ENCODE measurements at regions not wholly inside any gene's neighbourhood (a gene's known extent, or its start where the extent isn't known, plus 50 kb on each side); places are given as distances from the start of the nearest gene placed in this dataset.

DNA sequence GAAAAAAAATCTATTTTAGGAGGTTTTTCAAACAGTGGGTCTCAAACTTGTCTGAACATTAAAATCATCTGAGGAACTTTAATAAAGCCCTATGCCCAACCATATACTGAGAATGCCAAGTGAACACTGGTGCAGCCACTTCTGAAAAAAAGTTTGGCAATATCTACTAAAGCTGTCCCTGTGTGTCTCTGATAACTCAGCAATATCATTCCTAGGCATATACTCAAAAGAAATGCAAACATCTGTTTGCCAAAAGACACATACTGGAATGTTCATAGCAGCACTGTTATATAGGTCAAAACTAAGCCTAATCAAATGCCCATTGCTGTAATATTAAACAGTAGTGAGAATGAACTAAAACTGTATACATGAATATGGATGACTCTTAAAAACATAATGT, 74.2 kb upstream of the RGS4 start:
- H3K36me3 ChIP-seq: no peaks in the 10 kb centered on the region
- DNase-seq: no peak
- no peaks in the 10 kb centered on the region for H3K9me3 ChIP-seq
- no peaks in the 10 kb centered on the region for H3K27me3 ChIP-seq
- no peaks in the 10 kb centered on the region for H3K4me1 ChIP-seq
- H3K4me3 ChIP-seq: no peak overlapping the region
- ATAC-seq (ENCODE audit: low FRiP score in 2 of 2): no peak
- no peak for TF ChIP-seq POLR2AphosphoS5 (IDR thresholded peaks at IDR 0.05)
- TF ChIP-seq EP300 (IDR thresholded peaks at IDR 0.05): no peak
- TF ChIP-seq POLR2A (IDR thresholded peaks at IDR 0.05): no peak
- TF ChIP-seq, protein P1, sequence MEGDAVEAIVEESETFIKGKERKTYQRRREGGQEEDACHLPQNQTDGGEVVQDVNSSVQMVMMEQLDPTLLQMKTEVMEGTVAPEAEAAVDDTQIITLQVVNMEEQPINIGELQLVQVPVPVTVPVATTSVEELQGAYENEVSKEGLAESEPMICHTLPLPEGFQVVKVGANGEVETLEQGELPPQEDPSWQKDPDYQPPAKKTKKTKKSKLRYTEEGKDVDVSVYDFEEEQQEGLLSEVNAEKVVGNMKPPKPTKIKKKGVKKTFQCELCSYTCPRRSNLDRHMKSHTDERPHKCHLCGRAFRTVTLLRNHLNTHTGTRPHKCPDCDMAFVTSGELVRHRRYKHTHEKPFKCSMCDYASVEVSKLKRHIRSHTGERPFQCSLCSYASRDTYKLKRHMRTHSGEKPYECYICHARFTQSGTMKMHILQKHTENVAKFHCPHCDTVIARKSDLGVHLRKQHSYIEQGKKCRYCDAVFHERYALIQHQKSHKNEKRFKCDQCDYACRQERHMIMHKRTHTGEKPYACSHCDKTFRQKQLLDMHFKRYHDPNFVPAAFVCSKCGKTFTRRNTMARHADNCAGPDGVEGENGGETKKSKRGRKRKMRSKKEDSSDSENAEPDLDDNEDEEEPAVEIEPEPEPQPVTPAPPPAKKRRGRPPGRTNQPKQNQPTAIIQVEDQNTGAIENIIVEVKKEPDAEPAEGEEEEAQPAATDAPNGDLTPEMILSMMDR (IDR thresholded peaks at IDR 0.05): no peak
- no peak overlapping the region for H3K27ac ChIP-seq

GRCh38 chr1:162993846-162994245, 75.3 kb upstream of the RGS4 start:
- Histone ChIP-seq H3K9me3 (no peaks in the 10 kb centered on the region), H3K27ac (no peak overlapping the region), H3K4me3 (no peak overlapping the region), H3K4me1 (no peaks in the 10 kb centered on the region), H3K36me3 (no peaks in the 10 kb centered on the region), H3K27me3 (no peaks in the 10 kb centered on the region)
- WGBS, 2 donors: 39 to 56% methylated on average over 3 of the region's 3 CpGs
- TF ChIP-seq, protein P1 (IDR thresholded peaks at IDR 0.05): no peak
- TF ChIP-seq EP300 (IDR thresholded peaks at IDR 0.05) (no peak), POLR2AphosphoS5 (IDR thresholded peaks at IDR 0.05) (no peak), POLR2A (IDR thresholded peaks at IDR 0.05) (no peak)
- no peak for DNase-seq
- no peak for ATAC-seq (ENCODE audit: low FRiP score in 2 of 2)

GRCh38 chr1:162992945-162993344, 76.2 kb upstream of the RGS4 start:
- Histone ChIP-seq H3K36me3 (no peaks in the 10 kb centered on the region), H3K4me1 (no peaks in the 10 kb centered on the region), H3K27me3 (no peaks in the 10 kb centered on the region), H3K9me3 (no peaks in the 10 kb centered on the region), H3K4me3 (no peak overlapping the region), H3K27ac (no peak overlapping the region)
- TF ChIP-seq, protein P1 (IDR thresholded peaks at IDR 0.05): no peak
- no peak for TF ChIP-seq POLR2AphosphoS5 (IDR thresholded peaks at IDR 0.05)
- no peak for TF ChIP-seq EP300 (IDR thresholded peaks at IDR 0.05)
- TF ChIP-seq POLR2A (IDR thresholded peaks at IDR 0.05): no peak
- WGBS, 2 donors: 80 to 86% methylated on average over 3 of the region's 3 CpGs
- ATAC-seq (ENCODE audit: low FRiP score in 2 of 2): no peak
- DNase-seq: no peak

GRCh38 chr1:162991444-162991843, 77.7 kb upstream of the RGS4 start:
- TF ChIP-seq, protein P1 (IDR thresholded peaks at IDR 0.05): no peak
- TF ChIP-seq POLR2AphosphoS5 (IDR thresholded peaks at IDR 0.05): no peak
- no peak for TF ChIP-seq POLR2A (IDR thresholded peaks at IDR 0.05)
- TF ChIP-seq EP300 (IDR thresholded peaks at IDR 0.05): no peak
- ATAC-seq (ENCODE audit: low FRiP score in 2 of 2) (no peak), DNase-seq (no peak)
- no peaks in the 10 kb centered on the region for H3K9me3 ChIP-seq
- H3K4me3 ChIP-seq: no peak overlapping the region
- H3K4me1 ChIP-seq: no peaks in the 10 kb centered on the region
- no peaks in the 10 kb centered on the region for H3K36me3 ChIP-seq
- 88 to 90% methylated on average over 6 of the region's 6 CpGs for WGBS, 2 donors
- no peaks in the 10 kb centered on the region for H3K27me3 ChIP-seq
- H3K27ac ChIP-seq: no peak overlapping the region

DNA sequence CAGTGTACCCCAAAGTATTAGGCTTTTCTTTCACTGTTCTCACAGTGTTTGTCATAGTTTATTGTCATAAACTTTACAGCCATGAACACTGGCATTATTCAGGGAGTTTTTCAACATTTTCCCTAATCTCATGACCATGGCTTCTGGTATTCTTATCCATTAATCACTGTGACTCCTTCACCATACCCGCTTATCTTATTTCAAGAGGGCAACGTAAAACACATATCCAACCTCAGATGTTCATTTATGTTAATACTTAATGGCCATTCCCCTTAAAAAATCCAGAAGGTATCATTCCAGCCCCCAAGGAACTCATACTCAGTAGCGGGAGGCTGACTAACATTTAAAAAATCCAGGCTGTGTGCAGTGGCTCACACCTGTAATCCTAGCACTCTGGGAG, 78.5 kb upstream of the RGS4 start:
- no peaks in the 10 kb centered on the region for H3K9me3 ChIP-seq
- H3K4me1 ChIP-seq: no peaks in the 10 kb centered on the region
- ATAC-seq (ENCODE audit: low FRiP score in 2 of 2) (no peak), DNase-seq (no peak)
- no peaks in the 10 kb centered on the region for H3K27me3 ChIP-seq
- TF ChIP-seq EP300 (IDR thresholded peaks at IDR 0.05) (no peak), POLR2AphosphoS5 (IDR thresholded peaks at IDR 0.05) (no peak), POLR2A (IDR thresholded peaks at IDR 0.05) (no peak)
- TF ChIP-seq, protein P1 (IDR thresholded peaks at IDR 0.05): no peak
- H3K27ac ChIP-seq: no peak overlapping the region
- no peaks in the 10 kb centered on the region for H3K36me3 ChIP-seq
- WGBS, 2 donors: 94 to 95% methylated on average over 3 of the region's 3 CpGs
- no peak overlapping the region for H3K4me3 ChIP-seq
